ENCODE measurements at regions not wholly inside any gene's neighbourhood (a gene's known extent, or its start where the extent isn't known, plus 50 kb on each side); places are given as distances from the start of the nearest gene placed in this dataset.

- TF ChIP-seq CTCF (IDR thresholded peaks at IDR 0.05) (no peak), POLR2AphosphoS5 (IDR thresholded peaks at IDR 0.05) (no peak), POLR2A (IDR thresholded peaks at IDR 0.05) (no peak)
Measured at GRCh38 chr4:164212134-164212533, 541.8 kb upstream of the SMIM31 start.

All from suprapubic skin (tissue), 4 donors.